ENCODE measurements at regions not wholly inside any gene's neighbourhood (a gene's known extent, or its start where the extent isn't known, plus 50 kb on each side); places are given as distances from the start of the nearest gene placed in this dataset.

- DNase-seq: no peak
These were observed 82.9 kb upstream of the NLGN4X start for GRCh38 chrX:6311540-6311939.

GRCh38 chrX:6307156-6307555 lies 78.5 kb upstream of the NLGN4X start:
- no peak for DNase-seq

DNA sequence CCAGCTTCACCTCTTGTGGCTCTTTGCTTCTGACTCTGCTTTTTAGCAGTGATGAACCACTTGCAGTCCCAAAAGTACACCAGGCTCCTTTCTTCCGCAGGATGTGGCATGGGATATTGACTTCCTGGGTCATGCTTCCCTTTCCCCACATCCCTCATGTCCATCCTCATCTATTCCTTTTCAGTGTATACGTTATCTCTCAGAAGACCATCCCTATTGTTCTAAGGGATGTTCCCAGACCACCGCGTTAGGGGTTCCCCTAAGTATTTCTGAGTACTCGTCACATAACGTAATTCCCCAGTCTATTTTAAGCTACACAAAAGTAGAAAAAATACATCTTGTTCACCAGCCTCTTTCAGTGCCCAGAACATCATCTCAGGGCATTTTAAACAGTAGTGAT lies 71.1 kb upstream of the NLGN4X start:
- DNase-seq: no peak

DNA sequence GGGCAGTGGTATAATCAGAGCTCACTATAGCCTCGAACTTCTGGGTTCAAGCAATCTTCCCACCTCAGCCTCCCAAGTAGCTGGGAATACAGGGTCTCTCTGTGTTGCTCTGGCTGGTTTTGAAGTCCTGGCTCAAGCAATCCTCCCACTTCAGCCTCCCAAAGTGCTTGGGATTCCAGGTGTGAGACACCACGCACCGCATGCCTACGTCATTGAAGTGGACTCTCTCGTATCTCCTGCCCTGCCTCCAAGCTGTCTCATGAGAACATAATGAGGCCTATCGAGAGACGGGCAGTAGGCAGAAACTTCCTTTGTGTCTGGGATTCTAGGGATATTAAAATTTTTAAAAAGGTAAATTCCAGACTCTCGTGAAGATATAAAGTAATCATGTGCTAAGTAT lies 65.0 kb upstream of the NLGN4X start:
- DNase-seq: no peak

GRCh38 chrX:6292599-6292998 lies 63.9 kb upstream of the NLGN4X start:
- no peak for DNase-seq

GRCh38 chrX:6291444-6291843 lies 62.8 kb upstream of the NLGN4X start:
- no peak for DNase-seq

DNA sequence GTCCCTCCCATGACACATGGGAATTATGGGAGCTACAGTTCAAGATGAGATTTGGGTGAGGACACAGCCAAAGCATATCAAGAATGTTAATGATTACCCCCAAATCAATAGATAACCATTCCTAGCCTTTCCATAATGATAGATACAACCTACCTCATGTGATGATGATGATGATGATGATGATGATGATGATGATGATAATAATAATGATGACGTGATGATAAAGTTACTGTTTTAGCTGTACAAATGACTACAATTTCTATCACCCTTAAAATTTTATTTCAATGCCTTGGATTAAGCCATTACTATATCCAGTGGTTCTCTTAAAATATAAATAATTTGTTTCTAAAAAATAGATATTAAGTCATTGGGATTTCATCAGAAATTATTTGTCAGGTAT lies 55.2 kb upstream of the NLGN4X start:
- no peak for DNase-seq

- no peak for DNase-seq
These were observed 50.7 kb upstream of the NLGN4X start for GRCh38 chrX:6279277-6279909.
